ENCODE measurements at regions not wholly inside any gene's neighbourhood (a gene's known extent, or its start where the extent isn't known, plus 50 kb on each side); places are given as distances from the start of the nearest gene placed in this dataset.

GRCh38 chr1:36728051-36728450, 245.3 kb upstream of the CSF3R start (continued):
- TF ChIP-seq CHD7 (IDR thresholded peaks at IDR 0.05; ENCODE audit: insufficient replicate concordance, low read length) = no peak
- TF ChIP-seq RFX5 (IDR thresholded peaks at IDR 0.05; ENCODE audit: borderline replicate concordance, low read depth, low read length) = no peak
- no peak for TF ChIP-seq HDAC2 (IDR thresholded peaks at IDR 0.05; ENCODE audit: borderline replicate concordance in 1 of 2, low read depth in 2 of 2, low read length in 2 of 2)
- TF ChIP-seq SRF (IDR thresholded peaks at IDR 0.05; ENCODE audit: low read depth, low read length) = no peak
- no peak for TF ChIP-seq SP2 (IDR thresholded peaks at IDR 0.05; ENCODE audit: low read length)
- no peak for TF ChIP-seq TBP (IDR thresholded peaks at IDR 0.05; ENCODE audit: low read depth, low read length)

Measured in H1 (cell line).